Fibroblast of lung (primary cell): ENCODE measurements at regions not wholly inside any gene's neighbourhood (a gene's known extent, or its start where the extent isn't known, plus 50 kb on each side); places are given as distances from the start of the nearest gene placed in this dataset.

Source experiments
- DNase-seq, 2 donors: peaks; one replicate each; pipeline versions ENCODE4 v3.0.0 to v3.0.0-alpha.2; 2010; ENCODE audit warnings: low read depth in 2 of 2
- H2AFZ ChIP-seq: 2 replicates; pipeline ENCODE4 v1.5.1; 2012; ENCODE audit warnings: low read length, control low read depth, inconsistent platforms
- H3K27ac ChIP-seq: 2 replicates; pipeline ENCODE4 v1.5.1; 2011; ENCODE audit warnings: low read length, control low read depth; ENCODE audit not compliant: insufficient read depth
- H3K27me3 ChIP-seq: 2 replicates; pipeline ENCODE4 v1.5.1; 2011; ENCODE audit warnings: mild to moderate bottlenecking, low read length; ENCODE audit not compliant: control insufficient read depth, insufficient read depth
- H3K36me3 ChIP-seq: 2 replicates; pipeline ENCODE4 v1.5.1; 2011; ENCODE audit warnings: low read length; ENCODE audit not compliant: control insufficient read depth, insufficient read depth
- H3K4me1 ChIP-seq: 2 replicates; pipeline ENCODE4 v1.5.1; 2011; ENCODE audit warnings: low read length; ENCODE audit not compliant: control insufficient read depth, insufficient read depth; ENCODE audit errors: extremely low read depth
- H3K4me2 ChIP-seq: 2 replicates; pipeline ENCODE4 v1.5.1; 2011; ENCODE audit warnings: low read length, control low read depth; ENCODE audit not compliant: insufficient read depth; ENCODE audit errors: extremely low read depth
- H3K4me3 ChIP-seq, 4 experiments: fragments of 200-600 bp in 1 of 4; sonication (generic) in 1 of 4; replicated peaks in 1 of 4; 2 replicates each; pipeline ENCODE4 v1.5.1; 2011 to 2016; ENCODE audit warnings: low read length in 4 of 4, low read depth in 3 of 4, mild to moderate bottlenecking in 3 of 4, control low read depth in 2 of 4, inconsistent platforms in 1 of 4, mixed read lengths in 1 of 4; ENCODE audit not compliant: insufficient read depth in 1 of 4; ENCODE audit errors: control extremely low read depth in 1 of 4
- H3K79me2 ChIP-seq: 2 replicates; pipeline ENCODE4 v1.5.1; 2012; ENCODE audit warnings: mild to moderate bottlenecking, low read length, inconsistent platforms; ENCODE audit not compliant: control insufficient read depth, insufficient read depth
- H3K9ac ChIP-seq: 2 replicates; pipeline ENCODE4 v1.5.1; 2011; ENCODE audit warnings: mild to moderate bottlenecking, low read length, control low read depth; ENCODE audit not compliant: insufficient read depth
- H3K9me3 ChIP-seq: 2 replicates; pipeline ENCODE4 v1.5.1; 2012; ENCODE audit warnings: low read depth, low read length; ENCODE audit not compliant: control insufficient read depth, insufficient read depth
- H4K20me1 ChIP-seq: 2 replicates; pipeline ENCODE4 v1.5.1; 2011; ENCODE audit warnings: low read length; ENCODE audit not compliant: control insufficient read depth, insufficient read depth; ENCODE audit errors: extremely low read depth
- EZH2 ChIP-seq: IDR thresholded peaks from 2 replicates; pipeline ENCODE4 v1.5.1; 2012; ENCODE audit warnings: low read length, control low read depth, mild to moderate bottlenecking; ENCODE audit errors: missing control alignments
- TF ChIP-seq, protein P1 (sequence below), 2 donors: IDR thresholded peaks in 1 of 2; conservative IDR thresholded peaks in 1 of 2; 1 replicate in 1 of 2; 2 replicates in 1 of 2; pipeline ENCODE4 v1.5.1; 2011 to 2012; ENCODE audit warnings: low read length in 2 of 2, control low read depth in 1 of 2, inconsistent platforms in 1 of 2, low read depth in 1 of 2, mild to moderate bottlenecking in 1 of 2

GRCh38 chr6:104365451-104366234 lies 494.1 kb downstream of the HACE1 start:
- no peaks in the 10 kb centered on the region for H3K4me1 ChIP-seq
- no peaks in the 10 kb centered on the region for H3K27me3 ChIP-seq
- no peaks in the 10 kb centered on the region for H3K79me2 ChIP-seq
- H2AFZ ChIP-seq: no peak overlapping the region
- no peaks in the 10 kb centered on the region for H3K36me3 ChIP-seq
- no peak overlapping the region for H3K9ac ChIP-seq
- DNase-seq: no peak
- H3K4me3 ChIP-seq: no peak overlapping the region
- H3K27ac ChIP-seq: no peak overlapping the region
- H3K9me3 ChIP-seq: no peaks in the 10 kb centered on the region
- TF ChIP-seq EZH2: no peak
- TF ChIP-seq, protein P1, sequence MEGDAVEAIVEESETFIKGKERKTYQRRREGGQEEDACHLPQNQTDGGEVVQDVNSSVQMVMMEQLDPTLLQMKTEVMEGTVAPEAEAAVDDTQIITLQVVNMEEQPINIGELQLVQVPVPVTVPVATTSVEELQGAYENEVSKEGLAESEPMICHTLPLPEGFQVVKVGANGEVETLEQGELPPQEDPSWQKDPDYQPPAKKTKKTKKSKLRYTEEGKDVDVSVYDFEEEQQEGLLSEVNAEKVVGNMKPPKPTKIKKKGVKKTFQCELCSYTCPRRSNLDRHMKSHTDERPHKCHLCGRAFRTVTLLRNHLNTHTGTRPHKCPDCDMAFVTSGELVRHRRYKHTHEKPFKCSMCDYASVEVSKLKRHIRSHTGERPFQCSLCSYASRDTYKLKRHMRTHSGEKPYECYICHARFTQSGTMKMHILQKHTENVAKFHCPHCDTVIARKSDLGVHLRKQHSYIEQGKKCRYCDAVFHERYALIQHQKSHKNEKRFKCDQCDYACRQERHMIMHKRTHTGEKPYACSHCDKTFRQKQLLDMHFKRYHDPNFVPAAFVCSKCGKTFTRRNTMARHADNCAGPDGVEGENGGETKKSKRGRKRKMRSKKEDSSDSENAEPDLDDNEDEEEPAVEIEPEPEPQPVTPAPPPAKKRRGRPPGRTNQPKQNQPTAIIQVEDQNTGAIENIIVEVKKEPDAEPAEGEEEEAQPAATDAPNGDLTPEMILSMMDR (conservative IDR thresholded peaks at IDR 0.05 in 1 of 2, IDR thresholded peaks at IDR 0.05 in 1 of 2; ENCODE audit: low read depth in 1 of 2, low read length in 2 of 2): no peak
- no peaks in the 10 kb centered on the region for H4K20me1 ChIP-seq
- H3K4me2 ChIP-seq: no peak overlapping the region

DNA sequence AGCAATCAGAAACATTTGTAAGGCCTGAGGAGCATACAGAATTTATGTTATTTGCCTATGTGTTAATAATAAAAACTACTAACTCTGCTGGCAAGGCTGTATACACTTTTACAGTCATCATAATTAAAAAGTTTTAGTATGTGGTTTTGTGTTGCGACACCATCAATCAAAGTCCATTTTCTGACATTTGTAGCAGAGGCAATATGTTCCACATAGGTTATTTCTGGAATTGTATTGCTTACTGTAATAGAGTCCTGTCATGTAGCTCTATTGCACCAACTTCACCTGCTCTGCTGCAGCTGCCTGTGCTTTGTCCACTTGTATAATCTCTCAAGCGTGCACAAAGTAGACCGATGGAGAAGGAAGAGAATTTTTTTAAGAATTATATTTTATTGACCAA lies 501.8 kb downstream of the HACE1 start:
- Histone ChIP-seq H3K27me3 (no peaks in the 10 kb centered on the region), H3K4me1 (no peaks in the 10 kb centered on the region), H4K20me1 (no peaks in the 10 kb centered on the region), H3K4me2 (no peak overlapping the region), H2AFZ (no peak overlapping the region), H3K4me3 (no peak overlapping the region), H3K36me3 (no peaks in the 10 kb centered on the region), H3K79me2 (no peaks in the 10 kb centered on the region), H3K9me3 (no peaks in the 10 kb centered on the region), H3K27ac (no peak overlapping the region), H3K9ac (no peak overlapping the region)
- TF ChIP-seq, protein P1 (conservative IDR thresholded peaks at IDR 0.05 in 1 of 2, IDR thresholded peaks at IDR 0.05 in 1 of 2; ENCODE audit: low read depth in 1 of 2, low read length in 2 of 2): no peak
- no peak for TF ChIP-seq EZH2
- DNase-seq: no peak

DNA sequence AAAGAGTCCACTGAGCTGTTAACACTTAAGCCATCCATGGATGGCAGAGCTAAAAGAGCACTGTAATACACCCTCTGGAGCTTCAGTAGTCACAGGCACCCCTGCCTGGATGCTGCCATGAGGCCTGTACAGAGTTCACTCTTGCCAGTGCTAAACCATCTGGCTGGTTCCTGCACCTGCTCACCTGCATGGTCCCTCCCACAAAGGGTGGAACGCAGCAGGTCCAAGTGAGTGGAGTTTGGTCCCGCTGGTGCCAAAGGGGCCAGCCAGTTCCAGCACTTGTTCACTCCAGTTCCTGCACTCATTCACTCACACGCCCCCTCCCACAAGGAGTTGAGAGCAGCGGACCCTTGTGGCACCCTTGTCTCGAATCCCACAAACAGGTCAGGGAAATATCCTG lies 503.5 kb downstream of the HACE1 start:
- H3K4me2 ChIP-seq: no peak overlapping the region

More for the DNA sequence above, 503.5 kb downstream of the HACE1 start:
- DNase-seq: no peak
- H4K20me1 ChIP-seq: no peaks in the 10 kb centered on the region
- no peak overlapping the region for H3K9ac ChIP-seq
- no peaks in the 10 kb centered on the region for H3K27me3 ChIP-seq
- H3K9me3 ChIP-seq: no peaks in the 10 kb centered on the region
- no peaks in the 10 kb centered on the region for H3K36me3 ChIP-seq
- no peak overlapping the region for H2AFZ ChIP-seq
- no peaks in the 10 kb centered on the region for H3K4me1 ChIP-seq
- no peak overlapping the region for H3K4me3 ChIP-seq
- no peaks in the 10 kb centered on the region for H3K79me2 ChIP-seq
- H3K27ac ChIP-seq: no peak overlapping the region
- TF ChIP-seq EZH2: no peak
- TF ChIP-seq, protein P1 (conservative IDR thresholded peaks at IDR 0.05 in 1 of 2, IDR thresholded peaks at IDR 0.05 in 1 of 2; ENCODE audit: low read depth in 1 of 2, low read length in 2 of 2): no peak
